NAMALWA (cell line): ENCODE measurements at regions not wholly inside any gene's neighbourhood (a gene's known extent, or its start where the extent isn't known, plus 50 kb on each side); places are given as distances from the start of the nearest gene placed in this dataset.
"Not testable (repeated sequence)": the region's sequence is repeated elsewhere in the genome, so short reads cannot be mapped to it uniquely, and the experiment has no call there.

Experiments used
- DNase-seq: peaks from one replicate; pipeline ENCODE4 v3.0.0-alpha.2; 2015; ENCODE audit warnings: low spot score

DNA sequence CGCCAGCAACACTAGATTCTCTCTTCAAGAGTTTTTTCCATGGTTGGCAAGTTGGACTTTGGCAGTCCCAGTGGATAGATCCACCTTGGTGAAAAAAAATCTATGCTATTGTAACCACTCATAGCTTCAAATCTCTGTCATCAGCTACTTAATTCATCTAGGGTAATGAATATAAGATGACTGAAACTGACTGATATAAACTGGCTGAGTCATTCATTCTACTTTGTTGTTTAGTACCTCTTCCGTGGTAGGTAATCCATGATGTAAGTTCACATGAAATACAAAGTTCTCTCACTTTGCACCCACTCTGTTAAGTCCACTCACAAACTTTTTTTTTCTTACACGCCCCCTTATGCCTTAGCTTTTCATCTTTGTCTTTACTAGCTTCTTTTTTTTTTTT lies 1381.5 kb downstream of the SLITRK5 start:
- DNase-seq, result no peak

DNA sequence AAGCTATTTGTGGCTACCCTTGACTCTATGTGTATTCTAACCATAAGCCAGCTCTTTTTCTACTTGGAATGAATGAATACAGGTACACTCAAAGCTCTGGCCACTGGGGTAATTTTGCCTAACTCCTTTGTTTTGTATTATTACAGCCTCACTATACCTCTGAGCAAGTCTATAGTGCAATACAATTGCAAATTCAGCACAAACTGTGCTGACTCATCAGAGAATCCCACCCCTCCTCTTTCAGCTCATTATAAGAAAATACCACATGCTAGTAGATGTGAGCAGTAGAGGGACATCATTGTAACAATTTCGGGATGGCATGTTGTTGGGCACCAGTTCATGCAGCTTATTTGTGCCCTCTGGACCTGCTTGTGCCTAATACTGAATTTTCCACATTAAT lies 1382.2 kb downstream of the SLITRK5 start:
- DNase-seq, result no peak

DNA sequence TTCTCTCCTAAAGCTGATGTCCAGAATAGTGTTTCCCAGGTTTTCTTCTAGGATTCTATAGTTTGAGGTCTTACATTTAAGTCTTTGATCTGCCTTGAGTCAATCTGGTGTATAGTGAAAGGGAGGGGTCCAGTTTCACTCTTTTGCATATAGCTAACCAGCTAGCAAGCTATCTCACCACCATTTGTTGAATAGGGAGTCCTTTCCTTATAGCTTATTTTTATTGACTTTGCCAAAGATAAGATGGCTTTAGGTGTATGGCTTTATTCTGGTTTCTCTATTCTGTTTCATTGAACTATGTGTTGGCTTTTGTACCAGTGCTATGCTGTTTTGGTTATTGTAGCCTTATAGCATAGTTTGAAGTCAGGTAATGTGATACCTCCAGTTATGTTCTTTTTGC lies 1386.1 kb downstream of the SLITRK5 start:
- no peak for DNase-seq

DNA sequence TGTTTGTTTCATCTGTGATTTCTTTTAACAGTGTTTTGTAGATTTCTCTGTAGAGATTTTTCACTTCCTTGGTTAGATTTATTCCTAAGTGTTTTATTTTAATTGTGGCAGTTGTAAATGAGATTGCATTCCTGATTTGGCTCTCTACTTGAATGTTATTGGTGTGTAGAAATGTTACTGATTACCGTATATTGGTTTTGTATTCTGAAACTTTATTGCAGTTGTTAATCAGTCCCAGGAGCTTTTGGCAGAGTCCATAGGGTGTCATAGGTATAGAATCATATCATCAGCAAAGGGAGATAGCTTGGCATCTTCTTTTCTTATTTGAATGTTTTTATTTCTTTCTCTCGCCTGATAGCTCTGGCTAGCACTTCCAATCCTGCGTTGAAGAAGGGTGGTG lies 1386.7 kb downstream of the SLITRK5 start:
- DNase-seq, result no peak

DNA sequence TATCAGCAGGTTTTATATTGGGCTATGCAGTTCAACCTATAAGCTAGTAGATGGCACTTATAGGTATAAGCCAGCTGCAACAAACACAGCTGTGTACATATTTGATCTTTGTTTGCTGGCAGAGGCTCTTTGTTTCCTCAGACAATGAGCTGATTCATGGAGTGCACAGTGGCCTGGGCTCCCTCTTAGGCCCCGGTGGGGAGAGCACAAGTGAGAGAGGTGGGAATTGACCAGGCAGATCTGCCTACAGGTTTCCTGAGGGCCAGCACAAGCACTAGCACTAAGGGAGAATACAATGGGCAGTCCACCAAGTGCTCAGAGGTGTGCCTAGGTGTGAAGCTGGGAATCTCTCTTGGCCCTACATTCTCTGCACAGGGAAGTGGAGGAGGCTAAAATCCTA lies 1390.7 kb downstream of the SLITRK5 start:
- no peak for DNase-seq

DNA sequence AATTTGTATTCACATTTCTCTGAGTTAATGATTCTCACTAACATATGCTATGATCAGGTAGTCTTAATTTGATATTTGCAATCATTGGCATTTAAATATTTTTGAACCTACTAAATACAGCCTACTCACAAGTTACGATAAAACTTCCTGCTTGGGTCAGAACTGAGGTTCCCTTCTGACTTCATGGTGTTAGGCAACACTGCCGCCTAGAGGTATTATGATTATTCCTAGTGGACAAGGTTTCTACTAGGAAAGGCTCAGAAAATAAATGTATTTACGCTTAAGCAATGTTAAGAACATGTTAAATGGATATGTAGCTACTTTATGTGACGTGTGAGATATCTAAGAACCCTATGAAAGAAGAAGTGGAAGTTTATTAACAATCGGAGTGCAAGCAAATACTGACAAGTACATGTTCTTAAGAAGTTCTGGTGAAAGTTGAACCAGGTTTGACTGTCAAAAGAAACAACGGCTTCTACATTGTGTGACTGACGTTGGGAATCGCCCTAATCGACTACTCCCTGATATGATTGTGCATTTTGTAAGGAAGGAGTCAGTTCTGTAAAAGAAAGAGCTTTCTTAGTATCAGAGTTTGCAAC lies 1395.8 kb downstream of the SLITRK5 start:
- peak; percentile 85 for DNase-seq

DNA sequence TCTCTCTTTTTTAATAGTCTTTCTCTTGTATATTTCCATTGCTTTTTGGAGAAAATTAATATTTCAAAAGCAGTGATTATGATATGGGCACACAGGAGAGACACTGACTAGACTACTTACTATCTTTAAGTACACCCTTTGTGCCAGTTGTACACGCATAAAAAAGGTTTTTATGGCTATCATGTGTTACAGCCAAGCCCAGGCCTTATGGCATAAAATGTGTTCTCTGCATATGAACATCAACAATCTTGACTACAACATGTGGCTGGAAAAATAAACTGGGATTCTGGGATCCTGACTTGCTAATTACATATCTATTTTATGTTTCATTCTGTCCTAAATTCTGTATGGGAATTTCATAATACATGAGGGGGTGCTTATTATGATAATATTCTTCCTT lies 1401.8 kb downstream of the SLITRK5 start:
- DNase-seq, result no peak

DNA sequence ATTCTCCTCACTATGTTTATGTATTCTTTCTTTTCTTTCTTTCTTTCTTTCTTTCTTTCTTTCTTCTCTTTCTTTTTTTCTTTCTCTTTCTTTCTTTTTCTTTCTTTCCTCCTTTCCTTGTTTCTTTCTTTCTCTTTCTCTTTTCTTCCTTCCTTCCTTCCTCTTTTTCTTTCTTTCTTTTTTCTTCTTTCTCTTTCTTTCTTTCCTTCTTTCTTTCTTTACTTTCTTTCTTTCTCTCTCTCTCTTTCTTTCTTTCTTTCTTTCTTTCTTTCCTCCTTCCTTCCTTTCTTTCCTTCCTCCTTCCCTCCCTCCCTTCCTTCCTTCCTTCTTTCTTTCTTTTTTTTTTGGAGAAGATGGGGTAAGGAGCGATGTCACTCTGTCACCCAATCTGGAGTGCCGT lies 1405.5 kb downstream of the SLITRK5 start:
- DNase-seq, result no peak

DNA sequence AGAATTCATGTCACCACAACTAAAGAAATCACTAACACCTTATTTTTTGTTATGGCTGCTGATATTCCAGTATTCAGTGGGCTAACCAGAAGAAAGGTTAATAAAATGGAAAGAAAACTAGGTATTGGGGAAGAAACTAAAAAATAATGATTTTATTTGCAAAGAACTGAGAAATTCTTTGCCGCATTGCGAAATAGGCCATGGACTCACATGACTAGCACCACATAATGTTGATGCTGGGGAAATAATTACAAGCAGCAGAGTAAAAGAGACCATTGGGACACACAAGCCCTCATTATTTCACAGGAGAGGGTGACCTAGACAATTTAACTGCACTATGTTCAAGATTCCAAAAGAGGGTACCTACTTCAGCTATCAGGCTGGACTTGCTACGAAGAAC lies 1411.5 kb downstream of the SLITRK5 start:
- no peak for DNase-seq

DNA sequence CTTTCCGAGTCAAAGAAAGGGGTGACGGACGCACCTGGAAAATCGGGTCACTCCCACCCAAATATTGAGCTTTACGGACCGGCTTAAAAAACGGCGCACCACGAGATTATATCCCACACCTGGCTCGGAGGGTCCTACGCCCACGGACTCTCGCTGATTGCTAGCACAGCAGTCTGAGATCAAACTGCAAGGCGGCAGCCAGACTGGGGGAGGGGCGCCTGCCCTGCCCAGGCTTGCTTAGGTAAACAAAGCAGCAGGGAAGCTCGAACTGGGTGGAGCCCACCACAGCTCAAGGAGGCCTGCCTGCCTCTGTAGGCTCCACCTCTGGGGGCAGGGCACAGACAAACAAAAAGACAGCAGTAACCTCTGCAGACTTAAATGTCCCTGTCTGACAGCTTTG lies 1416.9 kb downstream of the SLITRK5 start:
- DNase-seq, result not testable (repeated sequence)

DNA sequence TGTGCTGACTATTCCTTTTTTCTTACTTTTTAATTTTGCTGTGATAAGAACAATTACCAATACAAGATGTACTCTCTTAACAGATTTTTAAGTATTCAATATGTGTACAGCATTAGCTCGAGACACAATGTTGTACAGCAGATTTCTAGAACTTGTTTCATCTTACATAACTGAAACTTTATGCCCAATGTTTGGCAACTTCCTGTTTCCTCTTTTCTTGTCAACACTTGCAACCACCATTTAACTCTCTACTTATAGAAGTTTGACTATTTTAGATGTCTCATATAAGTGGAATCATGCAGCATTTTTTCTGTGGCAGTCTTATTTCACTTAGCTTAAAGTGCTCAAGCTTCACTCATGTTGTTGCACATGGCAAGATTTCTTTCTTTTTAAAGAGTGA lies 1426.8 kb downstream of the SLITRK5 start:
- no peak for DNase-seq

DNA sequence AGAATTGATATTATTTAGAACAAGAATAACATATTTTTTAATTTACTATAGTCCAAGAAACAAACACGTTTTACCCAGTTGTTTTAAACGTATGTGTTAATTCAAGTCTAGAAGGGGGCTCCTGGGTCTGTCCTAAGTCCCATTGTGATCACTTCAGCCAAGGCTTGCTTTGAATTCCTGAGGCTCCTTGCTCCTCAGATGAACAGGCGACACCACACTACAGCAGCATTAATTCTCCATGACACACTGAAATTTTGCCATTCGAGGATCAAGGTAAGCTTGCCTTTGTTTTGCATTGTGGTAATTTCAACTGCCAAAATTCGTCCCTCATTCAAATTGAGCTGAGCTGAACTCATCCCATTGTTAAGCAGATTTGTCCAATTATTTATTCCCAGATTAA lies 1442.6 kb downstream of the SLITRK5 start:
- DNase-seq, result no peak

DNA sequence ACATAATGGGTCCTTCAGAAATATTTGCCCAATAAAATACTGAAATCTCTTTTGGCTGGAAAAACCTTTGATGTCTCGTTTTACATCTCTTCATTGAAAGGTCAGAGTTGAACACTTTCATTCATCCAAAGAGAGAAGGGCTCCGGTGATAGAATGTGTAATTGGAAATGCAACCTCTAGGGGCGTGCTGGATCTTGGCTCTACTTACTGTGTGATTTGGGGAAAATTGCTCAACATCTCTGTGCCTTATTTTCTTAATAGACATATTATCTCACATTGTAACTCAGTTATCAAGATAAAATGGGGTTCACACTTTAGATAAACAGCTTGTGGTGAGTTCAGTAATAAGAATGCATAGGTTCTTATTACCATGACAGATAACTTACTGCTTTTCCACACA lies 1444.1 kb downstream of the SLITRK5 start:
- DNase-seq, result peak; percentile 47

DNA sequence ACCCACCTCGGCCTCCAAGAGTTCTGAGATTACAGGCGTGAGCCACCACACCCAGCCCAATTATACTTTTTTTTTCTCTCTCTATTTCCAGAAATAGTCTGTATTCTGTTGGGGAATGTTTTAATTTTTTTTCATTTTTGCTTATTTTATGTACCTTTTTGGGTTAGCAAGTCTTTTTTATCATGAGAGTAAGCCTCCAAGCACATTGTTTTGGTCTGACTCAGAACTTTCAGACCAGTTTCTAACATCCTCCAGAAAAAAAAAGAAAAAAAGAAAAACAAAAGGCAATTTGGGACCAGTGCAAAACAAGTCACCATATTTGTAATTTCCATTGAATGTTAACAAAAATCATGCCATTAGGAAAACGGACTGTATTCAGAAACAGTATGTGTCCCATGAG lies 1465.5 kb downstream of the SLITRK5 start:
- DNase-seq, result no peak

DNA sequence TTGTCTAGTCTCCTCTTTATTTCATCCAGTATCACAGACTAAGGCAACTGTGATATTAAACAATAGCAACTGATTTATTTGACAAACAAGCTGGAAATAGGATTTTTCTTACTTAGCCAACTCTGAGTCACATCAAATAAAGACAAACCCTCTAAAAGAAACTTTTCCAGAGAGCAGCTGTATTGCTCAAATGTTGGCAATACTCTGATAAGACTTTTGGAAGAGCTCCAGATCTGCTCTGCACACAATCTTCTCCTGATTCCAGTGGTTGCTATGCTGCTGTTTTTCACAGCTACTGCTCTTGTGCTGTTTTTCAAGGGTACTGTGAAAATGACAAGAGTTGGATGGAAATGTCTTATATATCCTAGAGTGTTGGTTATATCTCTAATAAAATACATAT lies 1479.2 kb downstream of the SLITRK5 start:
- no peak for DNase-seq

DNA sequence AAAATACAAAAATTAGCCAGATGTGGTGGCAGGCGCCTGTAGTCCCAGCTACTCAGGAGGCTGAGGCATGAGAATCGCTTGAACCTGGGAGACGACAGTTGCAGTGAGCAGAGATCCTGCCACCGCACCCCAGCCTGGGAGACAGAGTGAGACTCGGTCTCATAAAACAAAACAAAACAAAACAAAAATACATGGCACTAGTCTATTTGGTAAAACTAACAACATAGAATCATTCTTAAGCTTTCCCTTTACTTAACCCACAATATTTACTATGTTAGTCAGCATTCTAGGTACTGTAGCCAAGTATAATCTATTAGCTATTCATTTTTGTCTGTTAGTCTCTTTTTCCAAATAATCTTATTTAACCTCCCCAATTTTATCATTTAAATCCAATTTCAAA lies 1482.8 kb downstream of the SLITRK5 start:
- no peak for DNase-seq

DNA sequence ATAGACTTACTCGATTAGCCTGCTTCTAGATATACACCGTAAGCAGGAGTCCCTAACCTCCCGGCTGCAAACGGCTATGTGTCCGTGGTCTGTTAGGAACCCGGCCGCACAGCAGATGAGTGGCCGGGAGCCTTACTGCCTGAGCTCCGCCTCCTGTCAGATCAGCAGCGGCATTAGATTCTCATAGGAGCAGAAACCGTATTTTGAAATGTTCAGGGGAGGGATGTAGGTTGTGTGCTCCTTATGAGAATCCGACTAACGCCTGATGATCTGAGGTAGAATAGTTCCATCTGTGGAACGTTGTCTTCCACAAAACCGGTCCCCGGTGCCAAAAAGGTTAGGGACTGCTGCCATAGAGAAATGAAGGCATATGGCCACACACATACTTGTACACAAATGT lies 1491.9 kb downstream of the SLITRK5 start:
- DNase-seq, result no peak

DNA sequence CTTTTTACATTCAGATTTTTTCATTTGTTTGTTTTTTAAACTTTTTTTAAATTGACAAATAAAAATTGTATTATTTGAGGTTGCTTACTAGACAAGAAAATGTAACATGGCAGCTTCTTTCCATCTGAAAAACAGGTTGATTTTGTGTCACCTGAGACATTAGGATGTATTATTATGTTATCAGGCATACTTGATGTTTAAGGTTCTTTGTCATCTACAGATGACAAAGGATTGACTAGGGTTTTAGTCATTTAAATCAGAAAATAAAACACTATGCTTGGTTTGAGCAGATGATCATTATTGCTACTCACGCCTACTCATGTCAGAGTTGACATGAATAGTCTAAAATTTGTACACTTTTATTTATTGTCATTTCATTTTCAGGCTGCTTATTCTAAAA lies 1494.5 kb downstream of the SLITRK5 start:
- no peak for DNase-seq

DNA sequence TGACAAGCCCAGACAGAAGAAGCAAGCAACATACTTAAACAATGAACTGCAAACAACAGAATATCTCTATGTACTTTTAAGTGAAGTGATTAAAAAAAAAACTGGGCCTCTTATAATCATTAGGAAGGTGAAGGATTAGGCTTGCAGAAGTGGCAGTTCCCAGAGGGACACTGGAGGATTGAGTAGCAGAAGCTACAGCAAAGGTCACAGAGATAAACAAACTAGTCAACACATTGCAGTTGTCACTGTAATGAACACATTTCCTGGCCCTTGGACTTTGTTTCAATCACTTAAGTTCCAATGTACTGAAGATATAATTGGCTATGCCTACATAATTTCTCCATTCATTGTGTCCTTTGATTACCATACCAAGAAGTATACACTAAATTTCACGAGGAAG lies 1498.8 kb downstream of the SLITRK5 start:
- DNase-seq, result no peak

DNA sequence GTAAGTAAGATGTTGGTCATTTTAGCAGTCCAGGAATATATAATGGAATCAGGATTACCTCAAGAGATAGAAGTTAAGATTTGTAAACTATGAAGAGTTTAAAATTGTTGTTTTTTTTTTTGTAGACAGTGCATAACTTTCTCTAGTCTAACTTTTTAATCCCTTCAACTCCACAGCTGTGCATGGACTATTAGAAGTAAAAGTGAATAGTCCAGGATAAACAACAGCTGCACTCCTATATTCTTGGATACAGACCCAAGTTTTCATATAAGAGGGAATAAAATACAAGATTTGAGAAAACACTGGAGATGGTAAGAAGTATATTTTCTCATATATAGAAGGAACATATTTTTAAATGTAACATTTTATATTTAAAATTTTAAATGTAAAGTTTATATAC lies 1509.9 kb downstream of the SLITRK5 start:
- no peak for DNase-seq

DNA sequence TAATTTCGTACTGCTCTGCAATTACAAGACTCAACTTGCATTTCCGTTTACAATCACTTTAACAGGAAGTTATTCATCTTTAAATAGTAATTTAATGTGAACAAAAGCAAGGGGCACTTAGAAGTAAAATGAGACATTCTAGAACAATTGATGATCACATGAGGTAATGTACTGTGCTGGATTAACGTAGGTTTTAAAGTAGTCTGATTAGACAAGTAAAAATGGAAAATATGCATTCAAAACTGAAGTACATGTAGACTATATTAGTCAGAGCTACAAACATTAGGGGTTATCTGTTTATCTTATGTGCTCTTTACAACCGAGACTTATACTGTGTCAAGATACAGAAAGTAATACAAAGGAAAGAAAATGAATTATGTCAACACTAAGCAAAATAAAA lies 1528.0 kb downstream of the SLITRK5 start:
- no peak for DNase-seq

DNA sequence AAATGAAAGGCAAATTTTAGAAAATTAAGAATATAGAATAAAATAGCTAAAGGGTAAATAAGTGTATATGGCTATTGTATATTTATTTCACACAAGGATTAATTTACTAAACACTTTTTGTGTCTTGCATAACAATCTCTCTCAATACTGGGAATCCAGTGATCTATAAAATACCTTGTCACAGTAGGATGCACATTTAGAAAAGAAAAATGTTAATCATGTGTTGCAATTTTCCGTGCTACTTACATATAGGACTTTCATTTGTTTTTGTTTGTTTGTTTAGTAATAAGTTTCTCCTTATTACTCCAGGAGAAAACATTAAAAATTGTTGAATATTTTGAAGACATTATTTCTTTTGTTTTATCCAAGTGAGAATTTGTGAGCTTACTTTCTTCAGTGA lies 1533.3 kb downstream of the SLITRK5 start:
- DNase-seq, result no peak

DNA sequence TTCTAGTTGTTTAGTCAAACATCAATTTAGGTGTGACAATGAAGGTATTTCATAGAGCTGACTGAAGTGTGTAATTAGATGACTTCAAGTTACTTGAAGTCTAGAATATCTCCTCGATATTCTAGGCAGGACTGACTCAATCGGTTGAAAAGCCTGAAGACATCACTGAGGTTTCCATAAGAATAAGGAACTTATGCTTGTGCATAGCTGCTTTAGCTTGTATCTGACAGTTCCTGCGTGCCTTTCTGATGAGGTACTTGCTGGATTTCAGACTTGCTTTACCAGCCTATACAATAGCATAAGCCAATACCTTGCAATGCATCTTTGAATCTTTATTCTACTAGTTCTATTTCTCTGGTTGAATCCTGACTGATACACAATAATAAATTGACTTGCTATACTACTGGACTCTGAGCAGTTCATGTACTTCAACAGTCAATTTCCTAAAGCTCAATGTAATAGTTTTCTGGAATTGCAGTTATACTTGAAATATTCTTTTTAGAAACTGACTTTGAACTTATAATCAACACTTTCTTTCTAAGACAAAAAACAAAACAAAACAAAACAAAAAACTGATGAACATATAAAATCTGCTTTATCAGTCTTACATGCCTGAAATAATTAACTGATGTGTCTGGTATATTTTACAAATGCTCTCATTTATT lies 1534.8 kb downstream of the SLITRK5 start:
- peak; percentile 20 for DNase-seq

DNA sequence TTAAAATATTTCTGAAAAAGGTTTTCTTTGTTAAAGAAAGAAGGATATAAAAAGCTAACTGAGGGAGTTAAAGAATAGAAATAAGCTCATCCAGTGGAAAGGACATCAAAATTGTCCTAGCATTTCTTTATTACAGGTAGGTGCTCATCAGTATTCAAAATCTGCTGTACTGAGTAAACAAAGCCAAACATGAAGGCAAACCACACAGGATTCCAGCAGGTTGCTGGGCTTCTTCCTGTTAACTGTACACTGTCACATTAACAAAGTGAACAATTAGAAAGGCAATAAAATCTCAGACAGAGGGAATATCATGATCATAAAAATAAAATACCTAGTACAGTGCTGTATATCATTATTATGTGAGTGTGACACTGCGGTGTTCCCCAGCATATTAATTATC lies 1541.0 kb downstream of the SLITRK5 start:
- no peak for DNase-seq
